ENCODE measurements at regions not wholly inside any gene's neighbourhood (a gene's known extent, or its start where the extent isn't known, plus 50 kb on each side); places are given as distances from the start of the nearest gene placed in this dataset.

DNA sequence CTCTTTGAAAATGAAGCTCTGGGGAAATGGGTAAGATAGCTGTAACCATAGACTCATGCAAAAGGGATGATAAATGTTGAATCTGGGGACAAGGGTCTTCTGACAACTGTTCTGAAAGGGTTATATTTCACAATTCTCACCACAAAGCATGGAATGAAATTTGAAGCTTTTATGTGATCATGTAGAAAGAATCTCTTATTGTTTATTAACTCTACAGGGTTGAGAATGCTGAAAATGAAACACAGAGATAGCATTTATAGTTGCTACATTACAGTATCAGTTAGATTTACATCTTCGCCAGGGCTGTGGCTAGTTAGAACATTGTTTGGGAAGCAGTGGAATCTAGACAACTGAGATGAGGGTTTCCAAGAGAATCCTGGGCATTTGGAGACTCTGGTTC is 97.4 kb upstream of the LHCGR start:
- no peak overlapping the region for H3K4me3 ChIP-seq (ENCODE audit: low read length)
- Mint-ChIP-seq H3K36me3 (ENCODE audit: low read depth) (no peaks in the 10 kb centered on the region), H3K4me3 (no peak overlapping the region), H3K9me3 (no peaks in the 10 kb centered on the region), H3K27me3 (ENCODE audit: insufficient read depth) (no peaks in the 10 kb centered on the region), H3K27ac (no peak overlapping the region), H3K4me1 (peaks cover 3% of the 10 kb centered on the region)
- no peaks in the 10 kb centered on the region for H3K27me3 ChIP-seq (ENCODE audit: control insufficient read depth, insufficient read depth, low read length, poor library complexity, severe bottlenecking)
- no peaks in the 10 kb centered on the region for H3K9me3 ChIP-seq (ENCODE audit: control insufficient read depth, low read length)
- TF ChIP-seq, protein P1, sequence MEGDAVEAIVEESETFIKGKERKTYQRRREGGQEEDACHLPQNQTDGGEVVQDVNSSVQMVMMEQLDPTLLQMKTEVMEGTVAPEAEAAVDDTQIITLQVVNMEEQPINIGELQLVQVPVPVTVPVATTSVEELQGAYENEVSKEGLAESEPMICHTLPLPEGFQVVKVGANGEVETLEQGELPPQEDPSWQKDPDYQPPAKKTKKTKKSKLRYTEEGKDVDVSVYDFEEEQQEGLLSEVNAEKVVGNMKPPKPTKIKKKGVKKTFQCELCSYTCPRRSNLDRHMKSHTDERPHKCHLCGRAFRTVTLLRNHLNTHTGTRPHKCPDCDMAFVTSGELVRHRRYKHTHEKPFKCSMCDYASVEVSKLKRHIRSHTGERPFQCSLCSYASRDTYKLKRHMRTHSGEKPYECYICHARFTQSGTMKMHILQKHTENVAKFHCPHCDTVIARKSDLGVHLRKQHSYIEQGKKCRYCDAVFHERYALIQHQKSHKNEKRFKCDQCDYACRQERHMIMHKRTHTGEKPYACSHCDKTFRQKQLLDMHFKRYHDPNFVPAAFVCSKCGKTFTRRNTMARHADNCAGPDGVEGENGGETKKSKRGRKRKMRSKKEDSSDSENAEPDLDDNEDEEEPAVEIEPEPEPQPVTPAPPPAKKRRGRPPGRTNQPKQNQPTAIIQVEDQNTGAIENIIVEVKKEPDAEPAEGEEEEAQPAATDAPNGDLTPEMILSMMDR (conservative IDR thresholded peaks at IDR 0.05) = no peak
- no peak overlapping the region for H3K9ac ChIP-seq (ENCODE audit: extremely low read depth, low read length, poor library complexity, severe bottlenecking)
- 78 to 90% methylated on average over 1 of the region's 1 CpG for WGBS, 2 experiments (ENCODE audit: insufficient coverage in 1 of 2, insufficient read length in 1 of 2)
- no peak overlapping the region for H3K27ac ChIP-seq (ENCODE audit: low read depth, low read length)
- no peaks in the 10 kb centered on the region for H3K36me3 ChIP-seq (ENCODE audit: control insufficient read depth, insufficient read depth, low read length)
- H3K4me1 ChIP-seq (ENCODE audit: control insufficient read depth, insufficient read depth, low read length) = peaks cover 3% of the 10 kb centered on the region
- DNase-seq = no peak

DNA sequence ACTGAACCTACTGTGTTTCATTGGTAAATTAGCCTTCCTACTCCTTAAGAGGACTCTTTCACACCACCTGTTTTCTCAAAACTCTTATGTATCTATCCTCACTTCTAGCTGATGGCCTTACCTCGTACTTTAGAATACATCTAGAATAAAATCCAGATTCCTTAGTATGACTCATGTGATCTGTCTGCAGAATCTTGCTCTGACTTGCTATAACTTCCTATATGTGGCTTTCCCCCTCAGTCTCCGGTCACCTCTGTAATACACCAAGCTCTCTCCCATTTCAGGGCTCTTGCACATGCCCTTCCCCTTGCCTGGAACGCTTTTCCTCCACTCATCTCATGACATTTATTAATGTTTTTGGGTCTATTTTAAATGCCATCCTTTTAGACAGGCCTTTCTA is 95.6 kb upstream of the LHCGR start:
- no peaks in the 10 kb centered on the region for H3K36me3 Mint-ChIP-seq (ENCODE audit: low read depth)
- Histone ChIP-seq H3K9ac (ENCODE audit: extremely low read depth, low read length, poor library complexity, severe bottlenecking) (no peak overlapping the region), H3K4me3 (ENCODE audit: low read length) (no peak overlapping the region), H3K27me3 (ENCODE audit: control insufficient read depth, insufficient read depth, low read length, poor library complexity, severe bottlenecking) (no peaks in the 10 kb centered on the region), H3K27ac (ENCODE audit: low read depth, low read length) (no peak overlapping the region), H3K4me1 (ENCODE audit: control insufficient read depth, insufficient read depth, low read length) (peaks cover under 1% of the 10 kb centered on the region), H3K36me3 (ENCODE audit: control insufficient read depth, insufficient read depth, low read length) (no peaks in the 10 kb centered on the region), H3K9me3 (ENCODE audit: control insufficient read depth, low read length) (no peaks in the 10 kb centered on the region)
- no peaks in the 10 kb centered on the region for H3K27me3 Mint-ChIP-seq (ENCODE audit: insufficient read depth)
- H3K27ac Mint-ChIP-seq = no peak overlapping the region
- TF ChIP-seq, protein P1 (conservative IDR thresholded peaks at IDR 0.05) = no peak
- WGBS, 2 experiments (ENCODE audit: insufficient coverage in 1 of 2, insufficient read length in 1 of 2) = 89 to 97% methylated on average over 2 to 3 of the region's 3 CpGs
- no peak for DNase-seq
- no peaks in the 10 kb centered on the region for H3K9me3 Mint-ChIP-seq
- no peaks in the 10 kb centered on the region for H3K4me1 Mint-ChIP-seq
- H3K4me3 Mint-ChIP-seq = no peak overlapping the region

DNA sequence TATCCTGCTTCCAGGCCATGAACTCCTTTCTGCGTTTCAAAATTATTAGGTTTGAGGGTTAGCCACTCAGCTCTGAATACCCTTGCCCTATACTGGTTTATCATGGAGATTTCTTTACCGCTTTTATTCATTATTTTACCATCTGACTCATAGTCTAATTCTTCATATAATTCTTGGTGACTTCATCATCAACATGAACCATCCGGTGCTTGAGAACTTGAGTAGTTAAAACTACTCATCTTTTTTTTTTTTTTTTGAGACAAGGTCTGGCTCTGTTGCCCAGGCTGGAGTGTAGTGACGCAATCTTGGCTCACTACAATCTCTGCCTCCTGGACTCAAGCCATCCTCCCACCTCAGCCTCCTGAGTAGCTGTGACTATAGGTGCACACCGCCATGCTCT is 94.2 kb upstream of the LHCGR start:
- WGBS, 2 experiments (ENCODE audit: insufficient coverage in 1 of 2, insufficient read length in 1 of 2) = 86 to 100% methylated on average over 2 to 5 of the region's 5 CpGs
- Histone ChIP-seq H3K27ac (ENCODE audit: low read depth, low read length) (no peak overlapping the region), H3K27me3 (ENCODE audit: control insufficient read depth, insufficient read depth, low read length, poor library complexity, severe bottlenecking) (no peaks in the 10 kb centered on the region), H3K9me3 (ENCODE audit: control insufficient read depth, low read length) (no peaks in the 10 kb centered on the region), H3K4me1 (ENCODE audit: control insufficient read depth, insufficient read depth, low read length) (no peaks in the 10 kb centered on the region), H3K36me3 (ENCODE audit: control insufficient read depth, insufficient read depth, low read length) (no peaks in the 10 kb centered on the region), H3K9ac (ENCODE audit: extremely low read depth, low read length, poor library complexity, severe bottlenecking) (no peak overlapping the region), H3K4me3 (ENCODE audit: low read length) (no peak overlapping the region)
- DNase-seq = no peak
- TF ChIP-seq, protein P1 (conservative IDR thresholded peaks at IDR 0.05) = no peak
- Mint-ChIP-seq H3K27ac (no peak overlapping the region), H3K9me3 (no peaks in the 10 kb centered on the region), H3K4me1 (no peaks in the 10 kb centered on the region), H3K36me3 (ENCODE audit: low read depth) (no peaks in the 10 kb centered on the region), H3K4me3 (no peak overlapping the region), H3K27me3 (ENCODE audit: insufficient read depth) (no peaks in the 10 kb centered on the region)
